Loucy (cell line): ENCODE measurements at regions not wholly inside any gene's neighbourhood (a gene's known extent, or its start where the extent isn't known, plus 50 kb on each side); places are given as distances from the start of the nearest gene placed in this dataset.

Experiments
- H2AFZ ChIP-seq: fragments of 200-600 bp; sonication (generic); 2 replicates; pipeline ENCODE4 v1.6.0; 2016; ENCODE audit warnings: antibody characterized with exemption, mild to moderate bottlenecking, low read length, moderate library complexity
- H3F3A ChIP-seq: fragments of 200-600 bp; 2 replicates; pipeline ENCODE4 v1.6.0; 2016; ENCODE audit warnings: antibody characterized with exemption, low read depth, mild to moderate bottlenecking
- H3K27me3 ChIP-seq: fragments of 200-600 bp; sonication (generic); 2 replicates; pipeline ENCODE4 v1.6.1; 2014; ENCODE audit warnings: low read length, mild to moderate bottlenecking; ENCODE audit not compliant: insufficient read depth, poor library complexity, severe bottlenecking
- H3K36me3 ChIP-seq: fragments of 200-600 bp; sonication (generic); 2 replicates; pipeline ENCODE4 v1.6.1; 2016; ENCODE audit warnings: low read length; ENCODE audit not compliant: insufficient read depth
- H3K4me1 ChIP-seq: fragments of 200-600 bp; sonication (generic); 2 replicates; pipeline ENCODE4 v1.5.1; 2014; ENCODE audit warnings: low read length, mild to moderate bottlenecking; ENCODE audit not compliant: insufficient read depth, poor library complexity, severe bottlenecking
- H3K4me2 ChIP-seq: fragments of 200-600 bp; sonication (generic); 2 replicates; pipeline ENCODE4 v1.6.0; 2014; ENCODE audit warnings: antibody characterized with exemption, low read length, low read depth, mild to moderate bottlenecking; ENCODE audit not compliant: poor library complexity, severe bottlenecking
- H3K4me3 ChIP-seq: fragments of 200-600 bp; sonication (generic); 2 replicates; pipeline ENCODE4 v1.5.1; 2014; ENCODE audit warnings: low read length, mild to moderate bottlenecking, mixed read lengths; ENCODE audit not compliant: poor library complexity, severe bottlenecking
- H3K79me2 ChIP-seq: fragments of 200-600 bp; sonication (generic); 2 replicates; pipeline ENCODE4 v1.6.1; 2014; ENCODE audit warnings: low read length; ENCODE audit not compliant: insufficient read depth
- H3K9ac ChIP-seq: fragments of 200-600 bp; sonication (generic); 2 replicates; pipeline ENCODE4 v1.6.0; 2014; ENCODE audit warnings: mild to moderate bottlenecking, low read depth, low read length, moderate library complexity; ENCODE audit not compliant: poor library complexity, severe bottlenecking
- H3K9me2 ChIP-seq: fragments of 200-600 bp; sonication (generic); replicated peaks from 2 replicates; pipeline ENCODE4 v1.6.1; 2016; ENCODE audit warnings: low read depth, low read length, mixed read lengths
- H3K9me3 ChIP-seq: fragments of 200-600 bp; sonication (generic); 2 replicates; pipeline ENCODE4 v1.6.1; 2014; ENCODE audit warnings: mild to moderate bottlenecking, antibody characterized with exemption, low read length, low read depth; ENCODE audit not compliant: insufficient read depth
- H4K20me1 ChIP-seq: fragments of 200-600 bp; sonication (generic); 2 replicates; pipeline ENCODE4 v1.6.0; 2014; ENCODE audit warnings: antibody characterized with exemption, low read length, mild to moderate bottlenecking; ENCODE audit not compliant: insufficient read depth, poor library complexity, severe bottlenecking
- CTCF ChIP-seq: fragments of 200-600 bp; sonication (generic); conservative IDR thresholded peaks from 2 replicates; pipeline ENCODE4 v1.5.1; 2014; ENCODE audit warnings: mild to moderate bottlenecking, antibody characterized with exemption, low read length
- EZH2phosphoT487 ChIP-seq: fragments of 200-600 bp; IDR thresholded peaks from 2 replicates; pipeline ENCODE4 v1.6.1; 2018; ENCODE audit warnings: antibody characterized with exemption, mild to moderate bottlenecking, moderate library complexity, borderline replicate concordance

- Histone ChIP-seq H3K79me2 (no peaks in the 10 kb centered on the region), H3K27me3 (no peaks in the 10 kb centered on the region), H4K20me1 (no peaks in the 10 kb centered on the region), H3F3A (no peaks in the 10 kb centered on the region), H3K4me2 (no peak overlapping the region), H3K9me3 (no peaks in the 10 kb centered on the region), H2AFZ (0 out of 2 replicates have a peak overlapping the region, but pooled peaks have one; percentile 41), H3K4me1 (no peaks in the 10 kb centered on the region), H3K36me3 (no peaks in the 10 kb centered on the region), H3K9ac (no peak overlapping the region), H3K4me3 (no peak overlapping the region), H3K9me2 (no peaks in the 10 kb centered on the region)
- TF ChIP-seq CTCF, result no peak
- TF ChIP-seq EZH2phosphoT487, result no peak
Observed at GRCh38 chr11:46216765-46217089, 60.7 kb upstream of the CREB3L1 start.

- Histone ChIP-seq H3K27me3 (no peaks in the 10 kb centered on the region), H3K4me3 (no peak overlapping the region), H4K20me1 (no peaks in the 10 kb centered on the region), H3K9ac (no peak overlapping the region), H3K9me2 (no peaks in the 10 kb centered on the region), H3K36me3 (no peaks in the 10 kb centered on the region), H2AFZ (peak overlapping the region; percentile 41; the same call in 1 of the 2 replicates), H3K9me3 (no peaks in the 10 kb centered on the region), H3K4me1 (no peaks in the 10 kb centered on the region), H3K4me2 (no peak overlapping the region), H3K79me2 (no peaks in the 10 kb centered on the region), H3F3A (no peaks in the 10 kb centered on the region)
- no peak for TF ChIP-seq CTCF
- TF ChIP-seq EZH2phosphoT487, result no peak
Observed at GRCh38 chr11:46216019-46216764, 61.3 kb upstream of the CREB3L1 start.

DNA sequence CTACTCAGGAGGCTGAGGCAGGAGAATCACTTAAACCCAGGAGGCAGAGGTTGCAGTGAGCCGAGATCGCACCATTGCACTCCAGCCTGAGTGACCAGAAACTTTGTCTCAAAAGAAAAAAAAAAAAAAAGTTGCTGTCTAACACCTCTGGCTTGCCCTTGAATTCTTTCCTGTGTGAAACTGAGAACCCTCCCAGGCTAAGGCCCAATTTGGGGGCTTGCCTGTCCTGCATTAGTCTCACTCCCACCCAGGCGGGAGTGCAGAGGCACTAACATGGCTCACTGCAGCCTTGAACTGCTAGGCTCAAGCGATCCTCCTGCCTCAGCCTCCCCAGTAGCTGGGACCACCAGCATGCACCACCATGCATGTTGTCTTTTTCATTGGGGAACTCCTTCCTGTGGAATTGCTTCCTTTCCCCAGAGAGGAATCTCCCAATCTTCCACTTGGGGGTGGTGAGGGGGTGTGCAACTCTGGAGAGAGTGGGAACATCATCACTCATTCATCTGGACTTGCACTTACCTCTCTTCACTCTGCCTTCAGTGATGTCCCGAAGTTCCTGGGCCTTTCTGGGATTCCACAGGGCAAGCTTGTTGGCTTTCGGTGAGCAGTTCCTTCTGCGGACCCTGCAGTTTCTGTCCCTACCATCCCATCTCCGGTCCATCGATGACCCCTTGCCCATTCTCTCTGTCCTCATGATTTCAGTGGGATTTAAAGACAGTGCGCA, 62.1 kb upstream of the CREB3L1 start:
- H3K9me2 ChIP-seq, result no peaks in the 10 kb centered on the region
- H2AFZ ChIP-seq, result no peak overlapping the region
- H3K36me3 ChIP-seq, result no peaks in the 10 kb centered on the region
- TF ChIP-seq CTCF (no peak), EZH2phosphoT487 (no peak)
- no peaks in the 10 kb centered on the region for H3F3A ChIP-seq
- H3K9ac ChIP-seq, result no peak overlapping the region
- no peaks in the 10 kb centered on the region for H3K9me3 ChIP-seq
- no peaks in the 10 kb centered on the region for H3K4me1 ChIP-seq
- no peaks in the 10 kb centered on the region for H3K79me2 ChIP-seq
- H3K4me3 ChIP-seq, result no peak overlapping the region
- no peaks in the 10 kb centered on the region for H3K27me3 ChIP-seq
- H4K20me1 ChIP-seq, result no peaks in the 10 kb centered on the region
- no peak overlapping the region for H3K4me2 ChIP-seq
